NB4 (cell line): ENCODE measurements at regions not wholly inside any gene's neighbourhood (a gene's known extent, or its start where the extent isn't known, plus 50 kb on each side); places are given as distances from the start of the nearest gene placed in this dataset.

Experiments used
- POLR2A ChIP-seq: IDR thresholded peaks from 2 replicates; pipeline ENCODE4 v1.6.1; 2011; ENCODE audit warnings: mild to moderate bottlenecking; ENCODE audit not compliant: insufficient read length; ENCODE audit errors: extremely low read depth
- TF ChIP-seq, protein P1 (sequence below): IDR thresholded peaks from one replicate; pipeline ENCODE4 v1.5.1; 2012; ENCODE audit warnings: low read depth, low read length

DNA sequence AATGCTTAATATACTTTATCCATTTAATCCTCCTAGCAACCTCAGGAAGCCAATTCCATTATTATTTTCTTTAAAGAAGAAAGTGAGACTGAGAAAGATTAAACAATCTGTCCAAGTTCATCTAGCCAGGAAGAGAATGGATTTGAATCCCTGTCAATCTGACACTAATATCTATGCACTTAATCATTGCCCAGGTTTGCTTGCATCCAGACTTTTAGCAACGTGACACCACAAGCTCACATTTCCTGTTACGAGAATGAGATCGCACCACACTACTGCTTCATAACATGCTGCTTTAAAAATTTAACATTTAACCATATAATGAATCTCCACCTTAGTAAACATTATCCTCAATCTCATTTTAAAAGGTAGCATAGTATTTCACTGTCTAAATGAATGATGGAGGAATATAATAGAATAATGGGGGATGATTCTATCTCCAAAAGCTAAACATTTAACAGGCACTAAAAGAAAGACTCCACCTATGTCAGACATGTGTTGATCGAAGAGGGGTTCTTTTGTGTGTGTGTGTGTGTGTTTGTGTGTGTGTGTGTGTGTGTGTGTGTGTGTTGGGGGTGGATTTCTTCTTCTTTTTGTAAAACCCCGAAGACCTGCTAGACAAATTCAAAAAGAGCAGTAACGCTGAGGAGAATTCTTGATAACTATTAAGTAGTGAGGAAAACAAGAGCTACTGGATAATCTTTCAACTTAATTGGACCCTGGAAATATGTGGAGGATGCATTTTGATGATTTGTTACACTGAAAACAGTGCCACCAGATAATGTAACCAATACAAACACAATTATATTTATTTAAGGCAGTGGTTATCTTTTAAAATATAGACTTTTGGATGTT, 138.7 kb upstream of the NR3C1 start:
- no peak for TF ChIP-seq POLR2A
- TF ChIP-seq, protein P1, sequence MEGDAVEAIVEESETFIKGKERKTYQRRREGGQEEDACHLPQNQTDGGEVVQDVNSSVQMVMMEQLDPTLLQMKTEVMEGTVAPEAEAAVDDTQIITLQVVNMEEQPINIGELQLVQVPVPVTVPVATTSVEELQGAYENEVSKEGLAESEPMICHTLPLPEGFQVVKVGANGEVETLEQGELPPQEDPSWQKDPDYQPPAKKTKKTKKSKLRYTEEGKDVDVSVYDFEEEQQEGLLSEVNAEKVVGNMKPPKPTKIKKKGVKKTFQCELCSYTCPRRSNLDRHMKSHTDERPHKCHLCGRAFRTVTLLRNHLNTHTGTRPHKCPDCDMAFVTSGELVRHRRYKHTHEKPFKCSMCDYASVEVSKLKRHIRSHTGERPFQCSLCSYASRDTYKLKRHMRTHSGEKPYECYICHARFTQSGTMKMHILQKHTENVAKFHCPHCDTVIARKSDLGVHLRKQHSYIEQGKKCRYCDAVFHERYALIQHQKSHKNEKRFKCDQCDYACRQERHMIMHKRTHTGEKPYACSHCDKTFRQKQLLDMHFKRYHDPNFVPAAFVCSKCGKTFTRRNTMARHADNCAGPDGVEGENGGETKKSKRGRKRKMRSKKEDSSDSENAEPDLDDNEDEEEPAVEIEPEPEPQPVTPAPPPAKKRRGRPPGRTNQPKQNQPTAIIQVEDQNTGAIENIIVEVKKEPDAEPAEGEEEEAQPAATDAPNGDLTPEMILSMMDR: no peak
